GM19438 (cell line): ENCODE measurements at regions not wholly inside any gene's neighbourhood (a gene's known extent, or its start where the extent isn't known, plus 50 kb on each side); places are given as distances from the start of the nearest gene placed in this dataset.
"Not testable (repeated sequence)": the region's sequence is repeated elsewhere in the genome, so short reads cannot be mapped to it uniquely, and the experiment has no call there.

ENCODE experiments used
- ATAC-seq: cut with Tn5 transposase; IDR thresholded peaks from one replicate; pipeline ENCODE4 v1.9.1; 2021; ENCODE audit warnings: low read depth; ENCODE audit not compliant: unreplicated experiment

DNA sequence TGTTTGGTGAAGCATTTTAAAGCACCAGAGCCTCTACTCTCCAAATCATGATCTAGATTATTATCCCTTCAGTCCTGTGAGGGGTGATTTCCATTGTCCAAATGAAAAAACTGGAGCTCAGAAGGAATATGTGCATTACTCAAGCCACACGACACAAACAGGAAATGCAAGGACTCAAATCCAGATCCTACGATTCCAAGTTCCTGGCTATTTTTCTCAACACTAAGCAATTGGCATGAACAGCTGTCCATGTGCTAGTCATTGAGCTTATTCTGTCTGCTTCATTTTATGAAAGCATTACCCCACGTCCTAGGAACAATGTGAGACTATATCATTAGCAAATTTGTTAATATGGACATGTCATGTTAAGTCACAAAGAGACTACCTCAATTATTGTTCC lies 273.1 kb upstream of the LYPLAL1 start:
- no peak for ATAC-seq

DNA sequence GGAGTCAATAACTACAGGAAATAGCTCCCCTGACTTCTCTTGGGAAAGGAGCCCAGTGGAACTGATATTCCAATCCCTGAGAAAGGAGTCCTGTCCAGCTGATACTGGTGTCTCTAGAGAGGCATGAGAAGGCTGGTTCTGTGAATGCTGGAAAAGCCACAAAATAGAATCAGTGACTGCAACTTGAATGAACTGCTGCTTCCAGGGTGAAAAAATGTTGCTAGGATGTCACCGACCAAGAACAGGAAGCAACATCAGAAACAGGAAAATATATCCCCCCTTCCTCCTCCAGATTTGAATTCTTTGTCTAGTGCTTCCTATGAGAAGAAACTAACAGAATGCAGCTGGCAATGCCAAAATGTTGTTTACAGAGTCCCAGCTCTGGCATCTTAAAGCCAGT lies 269.3 kb upstream of the LYPLAL1 start:
- no peak for ATAC-seq

DNA sequence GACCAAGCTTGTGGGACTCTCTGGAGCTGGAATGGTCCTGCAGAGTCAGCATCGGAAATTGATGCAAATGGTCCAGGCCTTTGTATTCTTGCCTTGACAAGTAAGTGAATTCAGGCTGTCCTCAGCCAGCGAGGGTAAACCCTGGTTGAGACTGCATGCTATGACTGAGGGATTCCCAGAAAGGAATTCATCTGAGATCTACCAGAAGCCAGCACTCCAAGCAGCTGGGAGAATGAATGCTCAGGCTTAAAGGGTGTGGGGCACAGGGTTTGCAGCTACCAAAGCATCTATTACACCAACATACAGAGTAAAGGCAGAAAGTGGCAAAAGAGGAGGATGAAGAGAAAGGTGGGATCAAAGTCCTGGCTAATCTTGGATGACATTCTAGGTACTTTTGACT lies 257.0 kb upstream of the LYPLAL1 start:
- ATAC-seq = no peak

DNA sequence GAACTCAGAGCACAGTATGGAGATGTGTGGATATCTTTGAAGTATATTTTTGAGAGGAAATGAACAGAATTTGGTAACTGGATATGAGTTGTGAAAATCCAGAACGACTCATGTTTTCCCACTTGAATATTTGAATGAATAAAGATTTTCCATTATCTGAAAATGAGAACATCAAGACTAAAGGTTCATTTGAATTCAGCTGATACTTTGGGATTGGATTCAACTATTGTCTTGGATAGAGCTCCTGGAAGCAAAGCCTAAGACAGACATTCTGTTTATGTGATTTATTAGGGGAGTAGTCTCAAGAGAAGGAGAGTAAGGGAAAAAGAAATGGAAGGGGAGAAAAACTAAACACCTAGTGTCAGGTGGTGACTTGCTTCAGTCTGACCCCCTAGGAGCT lies 256.0 kb upstream of the LYPLAL1 start:
- ATAC-seq = no peak

DNA sequence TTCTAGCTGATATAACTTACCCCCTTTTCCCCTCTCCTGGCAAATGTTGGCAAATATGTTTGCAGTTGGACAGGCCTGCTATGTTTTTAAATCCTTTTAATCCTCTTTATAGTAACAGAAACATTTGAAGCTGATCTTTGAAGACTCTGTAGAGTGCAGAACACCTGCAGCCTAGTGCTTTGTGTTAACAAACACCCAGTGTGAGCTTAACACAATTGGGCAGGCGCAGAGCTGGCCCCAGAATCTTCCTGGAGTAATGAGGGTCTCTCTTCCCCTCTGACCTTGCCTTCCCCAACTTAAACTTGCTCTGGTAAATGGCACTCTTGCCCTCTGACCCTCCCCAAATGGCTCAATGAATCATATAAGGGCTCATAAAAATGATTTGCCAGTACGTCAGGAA lies 247.9 kb upstream of the LYPLAL1 start:
- ATAC-seq = no peak

DNA sequence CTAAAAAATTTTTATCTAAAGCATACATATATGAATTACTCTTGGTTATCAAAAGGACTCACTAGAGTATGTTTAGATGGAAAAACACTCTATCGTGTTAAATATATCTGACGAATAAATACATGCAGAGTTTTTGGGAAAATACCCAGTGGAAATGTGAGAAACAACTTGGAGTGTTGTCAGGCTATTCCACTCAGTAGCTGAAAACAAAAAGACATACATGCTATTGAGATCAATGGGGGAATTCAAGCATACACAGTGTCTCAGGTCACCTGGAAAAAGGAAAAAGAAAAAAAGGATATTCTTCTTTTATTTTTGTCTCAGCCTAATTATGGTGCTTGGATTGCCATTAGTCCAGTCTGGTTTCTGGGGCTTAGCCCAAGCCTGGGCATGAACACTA lies 247.0 kb upstream of the LYPLAL1 start:
- ATAC-seq = no peak

DNA sequence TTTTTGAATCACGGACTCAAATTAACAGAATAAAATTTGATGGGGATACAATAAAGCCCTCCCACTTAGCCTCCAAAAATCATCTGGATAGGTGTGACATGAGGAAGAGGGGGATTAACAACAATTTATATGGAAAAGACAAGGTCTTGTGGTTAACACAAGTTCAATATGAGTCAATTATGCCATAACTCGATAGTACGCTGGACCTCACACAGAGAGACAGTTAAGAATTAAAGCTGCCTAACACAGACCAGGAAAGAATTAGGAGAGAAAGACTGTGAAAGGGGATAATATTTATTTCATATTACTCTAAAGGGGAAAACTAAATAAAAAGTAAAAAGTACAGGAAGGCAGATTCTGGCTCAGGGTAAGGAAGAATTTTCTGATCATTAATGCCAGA lies 243.7 kb upstream of the LYPLAL1 start:
- ATAC-seq = no peak

DNA sequence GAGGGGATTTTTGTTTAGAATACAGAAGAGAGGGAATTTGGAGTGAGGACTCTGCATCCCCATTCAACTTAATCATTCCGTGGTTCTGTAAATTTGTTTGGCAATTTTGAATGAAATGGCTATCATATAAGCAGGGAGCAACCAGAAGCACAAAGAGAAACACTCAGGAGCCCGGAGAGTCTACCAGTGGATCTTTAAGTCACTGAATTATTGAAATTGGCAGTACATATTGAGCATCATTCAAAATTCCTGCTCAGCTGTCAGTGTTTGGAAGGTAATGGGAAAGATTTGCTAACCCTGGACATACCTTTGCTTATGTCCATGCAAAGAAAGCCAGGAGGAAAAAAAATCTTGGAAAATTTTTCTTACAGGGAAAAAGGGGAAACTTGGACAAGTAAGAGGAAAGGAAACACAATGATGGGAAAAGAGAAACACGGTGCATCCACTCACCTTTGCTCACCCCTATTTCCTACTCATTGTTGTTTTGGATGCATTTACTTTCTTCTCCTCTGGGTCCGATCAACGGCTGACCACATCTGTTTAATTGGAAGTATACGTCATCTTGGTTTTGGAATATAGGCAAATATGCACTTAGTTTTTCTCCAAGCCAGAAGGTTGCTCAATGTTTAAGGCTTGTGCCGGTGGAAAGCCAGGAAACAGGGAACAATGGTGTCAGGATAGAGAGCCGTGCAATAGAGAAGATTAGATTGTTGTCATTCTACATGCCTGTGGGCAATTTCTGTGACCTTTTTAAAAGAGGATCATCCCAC lies 243.0 kb upstream of the LYPLAL1 start:
- ATAC-seq = no peak

DNA sequence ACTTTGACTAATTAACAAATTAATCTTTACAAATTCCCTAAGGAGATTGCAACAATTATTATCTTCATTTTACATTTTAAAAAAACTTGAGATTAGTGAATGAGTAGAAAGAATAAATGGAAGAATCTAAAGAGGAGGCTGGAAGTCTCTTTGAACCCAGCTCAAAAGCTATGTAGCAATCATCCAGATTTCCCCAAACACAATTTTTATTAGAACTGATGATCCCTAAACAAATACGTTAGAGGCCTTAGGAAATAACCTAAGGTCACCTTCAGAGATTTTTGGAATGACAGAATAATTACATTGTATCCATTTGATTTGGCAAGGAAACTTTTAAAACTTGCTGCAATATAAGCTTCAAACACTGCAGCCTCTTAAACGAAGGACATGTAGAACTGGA lies 242.4 kb upstream of the LYPLAL1 start:
- ATAC-seq = no peak

DNA sequence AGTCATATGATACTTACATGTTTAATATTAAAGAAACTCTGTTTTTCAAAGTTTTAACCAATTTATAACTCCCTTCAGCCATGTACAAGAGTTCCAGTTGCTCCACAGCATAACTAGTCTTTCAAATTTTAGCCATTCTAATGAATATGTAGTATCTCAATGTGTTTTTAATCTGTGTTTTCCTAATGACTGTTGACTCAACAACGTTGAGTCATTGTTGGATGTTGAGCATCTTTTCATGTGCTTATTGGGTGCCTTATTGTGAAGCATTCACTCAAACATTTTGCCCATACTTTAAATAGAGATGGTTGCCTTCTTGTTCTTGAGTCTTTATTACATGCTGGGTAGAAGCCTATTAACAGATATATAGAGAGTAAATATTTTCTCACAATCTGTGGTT lies 240.2 kb upstream of the LYPLAL1 start:
- ATAC-seq = no peak

DNA sequence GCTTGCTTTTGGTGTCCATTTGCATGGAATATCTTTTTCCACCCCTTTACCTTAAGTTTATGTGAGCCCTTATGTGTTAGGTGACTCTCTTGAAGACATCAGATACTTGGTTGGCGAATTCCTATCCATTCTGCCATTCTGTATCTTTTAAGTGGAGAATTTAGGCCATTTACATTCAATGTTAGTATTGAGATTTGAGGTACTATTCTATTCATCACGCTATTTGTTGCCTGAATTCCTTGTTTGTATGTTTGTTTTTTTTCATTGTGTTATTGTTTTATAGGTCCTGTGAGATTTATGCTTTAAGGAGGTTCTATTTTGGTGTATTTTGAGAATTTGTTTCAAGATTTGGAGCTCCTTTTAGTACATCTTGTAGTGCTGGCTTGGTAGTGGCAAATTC lies 238.3 kb upstream of the LYPLAL1 start:
- not testable (repeated sequence) for ATAC-seq

DNA sequence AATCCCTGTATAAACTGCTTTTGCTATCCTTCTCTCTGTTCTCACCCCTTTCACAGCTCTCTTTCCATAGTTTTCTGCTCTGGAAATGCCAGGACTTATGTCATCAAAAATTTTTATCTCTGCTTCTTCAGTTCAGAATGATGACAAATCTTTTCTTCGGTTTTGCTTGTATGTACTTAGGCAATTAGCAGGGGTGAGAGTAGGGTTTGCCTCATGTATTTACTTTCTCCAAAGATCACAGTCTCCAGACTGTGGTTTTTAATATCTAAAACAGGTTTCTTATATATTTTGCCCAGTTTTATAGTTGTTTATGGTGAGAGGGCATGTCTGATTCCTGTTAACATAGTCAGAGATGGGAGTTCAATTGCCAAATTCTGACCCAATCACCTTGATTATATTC lies 235.4 kb upstream of the LYPLAL1 start:
- no peak for ATAC-seq

DNA sequence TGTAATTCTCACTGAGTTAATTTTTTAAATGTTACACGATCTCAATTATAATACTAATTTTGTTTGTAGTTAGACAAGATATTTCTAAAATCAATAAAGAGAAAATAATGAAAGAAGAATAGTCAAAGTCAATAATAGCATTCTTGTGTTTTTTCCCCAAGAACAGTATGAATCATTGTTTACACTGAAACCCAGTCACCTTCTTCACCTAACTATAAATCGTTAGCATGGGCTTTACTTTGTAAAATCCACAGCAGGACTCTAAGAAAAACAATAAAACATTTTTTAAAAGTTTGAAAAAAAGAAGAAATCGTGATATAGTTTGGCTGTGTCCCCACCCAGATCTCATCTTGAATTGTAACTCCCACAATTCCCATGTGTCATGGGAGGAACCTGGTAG lies 234.6 kb upstream of the LYPLAL1 start:
- ATAC-seq = no peak

DNA sequence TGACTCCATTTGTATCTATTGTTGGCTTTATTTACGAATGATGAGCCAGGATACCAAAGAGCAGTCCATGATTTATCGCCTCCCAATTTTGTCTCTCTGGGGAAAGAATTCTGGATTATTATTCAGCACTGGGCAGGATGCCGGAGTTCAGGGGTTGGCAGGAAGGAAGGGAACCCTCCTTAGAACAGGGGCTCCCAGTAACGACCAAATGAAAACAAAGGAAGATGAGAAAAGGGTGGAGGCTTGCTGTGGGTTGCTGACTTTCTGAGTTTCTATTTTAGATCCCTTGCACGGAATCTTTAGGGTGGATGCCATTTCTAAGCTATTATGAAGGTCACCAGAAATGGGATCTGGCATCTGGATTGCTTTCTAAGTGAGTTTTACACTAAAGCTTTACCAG lies 231.2 kb upstream of the LYPLAL1 start:
- ATAC-seq = no peak

DNA sequence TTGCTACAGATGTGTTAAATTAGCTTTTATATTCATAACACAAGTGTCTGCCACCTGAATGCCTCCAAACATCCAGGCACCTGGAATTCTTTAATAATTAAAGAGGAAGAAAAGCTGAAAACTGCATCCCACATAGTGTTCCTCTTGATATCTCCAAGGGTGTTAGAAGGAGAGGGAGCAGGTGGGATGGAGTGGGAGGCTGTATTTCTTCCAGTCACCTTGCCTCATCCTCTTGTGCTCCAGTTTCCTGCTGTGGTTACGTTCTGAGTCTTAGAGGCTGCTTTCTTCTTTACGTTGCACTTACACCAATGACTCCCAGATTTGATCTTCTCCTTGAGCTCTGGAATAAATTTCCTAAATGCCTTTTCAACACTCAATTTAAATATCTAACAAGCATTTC lies 230.3 kb upstream of the LYPLAL1 start:
- ATAC-seq = no peak

DNA sequence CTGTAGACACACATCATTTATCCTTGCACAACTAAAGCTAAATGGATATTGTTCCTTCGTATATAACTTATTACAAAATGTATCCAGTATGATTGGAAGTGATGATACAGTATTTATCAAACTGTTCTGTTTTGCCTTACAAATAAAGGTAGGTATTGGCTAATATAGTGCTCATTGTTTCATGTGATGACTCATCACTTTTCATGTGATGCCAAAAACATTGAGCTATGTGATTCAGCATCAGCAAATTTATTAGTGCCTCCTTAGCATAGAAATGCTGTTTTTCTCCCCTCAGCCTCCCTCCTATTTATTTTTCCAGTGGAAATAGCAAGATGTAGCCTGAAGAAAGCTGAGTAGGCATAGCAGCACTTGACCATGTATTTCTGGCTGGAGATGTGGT lies 228.6 kb upstream of the LYPLAL1 start:
- ATAC-seq = no peak

DNA sequence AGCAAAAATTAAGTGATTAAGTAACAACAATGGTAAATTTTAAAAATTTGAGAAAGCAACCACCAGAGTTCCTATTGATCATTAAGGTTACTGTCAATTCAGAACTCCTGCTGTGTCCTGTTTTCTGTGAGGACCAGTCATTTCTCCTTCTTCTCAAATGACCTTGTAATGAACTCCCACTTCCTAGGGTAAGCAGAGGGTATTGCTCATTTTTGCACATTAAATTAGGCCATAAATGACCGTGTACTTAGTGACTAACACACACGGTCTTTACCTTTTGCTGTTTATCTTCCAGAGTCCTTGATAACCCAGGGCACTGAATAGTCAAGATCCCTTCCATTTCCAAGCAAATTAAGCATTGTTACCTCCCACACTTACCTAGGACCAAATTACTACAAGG lies 227.5 kb upstream of the LYPLAL1 start:
- ATAC-seq = no peak

DNA sequence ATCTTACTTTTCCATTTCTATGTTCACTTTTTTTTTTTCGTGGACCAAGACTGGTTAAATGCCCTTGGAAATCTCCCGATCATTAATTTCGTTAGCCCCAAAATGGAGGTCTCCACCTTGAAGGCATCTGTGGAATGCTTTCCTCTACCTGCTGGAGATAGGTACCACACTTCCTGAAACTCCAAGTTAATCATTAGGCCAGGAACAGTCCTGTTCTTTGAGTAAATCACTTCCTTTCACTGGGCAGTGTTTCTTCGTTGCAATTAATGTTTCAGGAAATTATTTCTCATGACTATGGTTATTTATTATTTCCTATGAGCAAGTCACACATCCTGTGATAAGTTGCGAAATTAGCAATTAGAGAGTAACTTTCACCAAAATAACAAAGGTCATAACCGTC lies 225.2 kb upstream of the LYPLAL1 start:
- no peak for ATAC-seq

DNA sequence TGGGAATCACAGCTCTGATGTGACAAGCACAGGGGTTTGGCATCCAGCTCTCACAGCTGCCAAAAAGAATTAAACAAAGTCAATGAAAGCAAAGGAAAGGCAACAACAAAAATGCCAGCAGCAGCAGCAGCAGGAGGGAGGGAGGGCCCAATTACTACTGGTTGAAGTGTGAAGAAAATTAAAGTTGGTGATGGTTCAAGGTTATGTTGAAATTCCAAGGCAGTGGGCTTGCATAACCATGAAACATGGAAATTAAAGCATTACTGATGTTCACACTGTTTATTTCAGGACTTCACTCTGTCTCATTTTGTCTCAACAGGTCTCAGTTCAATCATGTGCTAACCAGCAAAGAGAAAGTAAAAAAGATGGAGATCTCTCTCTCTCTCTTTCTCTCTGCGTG lies 220.3 kb upstream of the LYPLAL1 start:
- no peak for ATAC-seq

DNA sequence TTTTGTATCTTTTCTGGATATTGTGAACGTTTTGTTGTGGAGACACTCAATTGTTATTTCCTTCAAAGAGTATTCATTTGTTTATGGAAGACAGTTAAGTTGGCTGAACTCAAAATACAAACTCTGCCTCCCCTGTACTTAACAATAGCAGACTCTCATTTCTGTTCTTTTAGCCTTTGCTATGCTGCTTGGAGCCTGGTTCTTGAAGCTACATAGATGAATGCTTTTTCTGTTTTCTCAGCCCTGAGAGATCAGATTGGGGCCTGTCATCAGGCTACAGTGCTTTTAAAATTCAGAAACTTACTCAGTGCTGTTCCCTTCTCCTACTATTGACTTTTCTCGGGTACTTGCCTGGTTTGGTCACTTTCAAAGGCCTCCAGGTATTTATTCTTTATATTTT lies 215.7 kb upstream of the LYPLAL1 start:
- ATAC-seq = no peak

DNA sequence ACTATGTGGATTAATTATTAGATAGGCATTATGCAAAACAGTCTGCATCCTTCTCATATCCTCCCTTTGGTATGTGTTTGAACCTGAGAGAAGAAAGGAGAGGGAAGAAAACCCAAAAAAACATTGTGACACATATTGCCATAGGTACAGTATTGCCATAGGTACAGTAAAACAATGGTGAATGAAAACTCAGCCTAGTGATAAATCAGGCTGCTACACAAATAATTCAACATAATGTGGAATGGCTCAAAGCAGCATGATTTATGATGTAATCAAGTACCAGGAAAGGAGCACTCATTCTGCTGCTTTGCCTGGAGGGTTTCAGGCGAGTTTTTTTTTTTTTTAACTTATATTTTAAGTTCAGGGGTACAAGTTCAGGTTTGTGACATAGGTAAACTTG lies 213.9 kb upstream of the LYPLAL1 start:
- no peak for ATAC-seq

DNA sequence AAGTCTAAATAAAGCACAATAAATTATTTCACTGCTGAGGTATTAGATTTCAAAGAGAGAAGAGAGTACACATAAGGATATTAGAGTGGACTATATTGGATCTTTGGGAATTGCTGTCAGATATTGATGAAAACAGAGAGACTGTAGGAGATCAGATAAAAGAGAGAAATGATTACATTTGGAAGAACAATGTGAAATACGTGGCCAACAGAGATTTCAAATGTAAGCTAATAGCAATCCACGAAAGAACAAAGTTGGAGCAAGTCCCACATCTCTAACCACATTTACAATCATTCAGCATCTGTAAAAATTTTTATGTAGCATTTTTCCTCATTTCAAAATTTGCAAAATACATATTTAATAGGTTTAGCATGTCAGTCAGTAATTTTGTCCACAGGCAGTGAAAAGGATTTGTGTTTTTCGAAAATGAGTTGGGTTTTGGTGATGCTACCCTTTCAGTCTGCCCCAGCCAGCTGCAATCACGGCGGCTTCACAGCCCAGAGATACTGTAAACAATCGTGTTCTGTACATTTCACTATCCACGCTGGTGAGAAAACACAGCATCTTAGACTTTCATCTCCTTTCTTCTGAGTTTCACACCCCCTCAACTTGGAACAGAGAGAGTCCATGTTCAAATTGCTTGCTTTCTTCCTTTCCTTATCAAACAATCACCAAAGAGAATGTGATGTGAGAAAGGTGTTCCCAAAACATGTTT lies 209.1 kb upstream of the LYPLAL1 start:
- ATAC-seq = no peak
